HL-60 (cell line): ENCODE measurements at regions not wholly inside any gene's neighbourhood (a gene's known extent, or its start where the extent isn't known, plus 50 kb on each side); places are given as distances from the start of the nearest gene placed in this dataset.

ENCODE experiments used
- TF ChIP-seq, protein P1 (sequence below): IDR thresholded peaks from one replicate; pipeline ENCODE4 v1.5.1; 2011; ENCODE audit warnings: low read length, control low read depth, inconsistent platforms; ENCODE audit not compliant: insufficient read depth
- TF ChIP-seq, protein P2 (sequence below): IDR thresholded peaks from 2 replicates; pipeline ENCODE4 v1.6.1; 2012; ENCODE audit warnings: low read depth; ENCODE audit not compliant: insufficient replicate concordance

DNA sequence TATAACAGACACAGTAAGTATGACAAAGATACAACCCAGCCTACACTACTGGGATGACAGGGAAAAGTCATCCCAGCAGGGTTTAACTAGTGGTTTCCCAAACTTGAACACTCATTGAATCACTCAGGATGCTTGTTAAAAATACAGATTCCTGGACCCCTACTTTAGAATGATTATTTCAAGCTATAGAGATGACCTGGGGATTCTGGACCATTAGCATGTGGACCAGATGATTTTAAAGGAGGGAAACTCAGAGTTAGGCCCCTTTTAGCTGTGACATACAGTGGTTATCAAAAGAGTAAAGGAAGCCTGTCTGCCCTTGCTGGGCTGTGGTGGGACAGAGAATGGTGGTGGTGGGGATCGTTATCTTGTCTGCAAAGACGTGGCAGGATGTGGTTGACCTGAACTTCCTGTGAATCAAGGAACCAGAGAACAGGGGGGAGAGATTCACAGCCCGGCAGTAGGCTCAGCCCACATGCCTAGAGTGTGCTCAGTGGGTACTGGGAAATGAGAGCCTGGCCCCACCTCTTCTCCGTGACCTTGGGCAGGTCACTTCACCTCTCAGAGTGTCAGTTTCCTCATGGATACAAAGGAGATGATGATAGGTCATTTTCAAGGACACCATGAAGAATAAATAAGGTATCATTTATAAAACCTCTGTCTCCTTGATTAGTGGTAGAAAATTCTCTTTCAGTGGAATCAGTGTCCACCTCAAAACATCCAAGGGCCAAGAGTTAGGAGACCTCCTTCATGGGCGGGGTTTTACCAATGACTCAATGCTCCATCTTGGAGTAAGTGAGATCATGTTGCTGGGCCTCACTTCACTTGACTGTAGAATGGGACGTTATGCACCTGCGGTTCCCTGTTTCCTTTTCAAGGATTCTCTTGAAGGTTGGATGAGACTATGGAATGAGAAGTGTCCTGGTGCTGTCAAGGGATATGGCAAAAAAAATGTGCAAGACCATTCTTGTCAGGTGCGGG is 306.5 kb downstream of the RPLP1 start:
- TF ChIP-seq, protein P1, sequence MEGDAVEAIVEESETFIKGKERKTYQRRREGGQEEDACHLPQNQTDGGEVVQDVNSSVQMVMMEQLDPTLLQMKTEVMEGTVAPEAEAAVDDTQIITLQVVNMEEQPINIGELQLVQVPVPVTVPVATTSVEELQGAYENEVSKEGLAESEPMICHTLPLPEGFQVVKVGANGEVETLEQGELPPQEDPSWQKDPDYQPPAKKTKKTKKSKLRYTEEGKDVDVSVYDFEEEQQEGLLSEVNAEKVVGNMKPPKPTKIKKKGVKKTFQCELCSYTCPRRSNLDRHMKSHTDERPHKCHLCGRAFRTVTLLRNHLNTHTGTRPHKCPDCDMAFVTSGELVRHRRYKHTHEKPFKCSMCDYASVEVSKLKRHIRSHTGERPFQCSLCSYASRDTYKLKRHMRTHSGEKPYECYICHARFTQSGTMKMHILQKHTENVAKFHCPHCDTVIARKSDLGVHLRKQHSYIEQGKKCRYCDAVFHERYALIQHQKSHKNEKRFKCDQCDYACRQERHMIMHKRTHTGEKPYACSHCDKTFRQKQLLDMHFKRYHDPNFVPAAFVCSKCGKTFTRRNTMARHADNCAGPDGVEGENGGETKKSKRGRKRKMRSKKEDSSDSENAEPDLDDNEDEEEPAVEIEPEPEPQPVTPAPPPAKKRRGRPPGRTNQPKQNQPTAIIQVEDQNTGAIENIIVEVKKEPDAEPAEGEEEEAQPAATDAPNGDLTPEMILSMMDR = no peak
- TF ChIP-seq, protein P2, sequence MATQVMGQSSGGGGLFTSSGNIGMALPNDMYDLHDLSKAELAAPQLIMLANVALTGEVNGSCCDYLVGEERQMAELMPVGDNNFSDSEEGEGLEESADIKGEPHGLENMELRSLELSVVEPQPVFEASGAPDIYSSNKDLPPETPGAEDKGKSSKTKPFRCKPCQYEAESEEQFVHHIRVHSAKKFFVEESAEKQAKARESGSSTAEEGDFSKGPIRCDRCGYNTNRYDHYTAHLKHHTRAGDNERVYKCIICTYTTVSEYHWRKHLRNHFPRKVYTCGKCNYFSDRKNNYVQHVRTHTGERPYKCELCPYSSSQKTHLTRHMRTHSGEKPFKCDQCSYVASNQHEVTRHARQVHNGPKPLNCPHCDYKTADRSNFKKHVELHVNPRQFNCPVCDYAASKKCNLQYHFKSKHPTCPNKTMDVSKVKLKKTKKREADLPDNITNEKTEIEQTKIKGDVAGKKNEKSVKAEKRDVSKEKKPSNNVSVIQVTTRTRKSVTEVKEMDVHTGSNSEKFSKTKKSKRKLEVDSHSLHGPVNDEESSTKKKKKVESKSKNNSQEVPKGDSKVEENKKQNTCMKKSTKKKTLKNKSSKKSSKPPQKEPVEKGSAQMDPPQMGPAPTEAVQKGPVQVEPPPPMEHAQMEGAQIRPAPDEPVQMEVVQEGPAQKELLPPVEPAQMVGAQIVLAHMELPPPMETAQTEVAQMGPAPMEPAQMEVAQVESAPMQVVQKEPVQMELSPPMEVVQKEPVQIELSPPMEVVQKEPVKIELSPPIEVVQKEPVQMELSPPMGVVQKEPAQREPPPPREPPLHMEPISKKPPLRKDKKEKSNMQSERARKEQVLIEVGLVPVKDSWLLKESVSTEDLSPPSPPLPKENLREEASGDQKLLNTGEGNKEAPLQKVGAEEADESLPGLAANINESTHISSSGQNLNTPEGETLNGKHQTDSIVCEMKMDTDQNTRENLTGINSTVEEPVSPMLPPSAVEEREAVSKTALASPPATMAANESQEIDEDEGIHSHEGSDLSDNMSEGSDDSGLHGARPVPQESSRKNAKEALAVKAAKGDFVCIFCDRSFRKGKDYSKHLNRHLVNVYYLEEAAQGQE = no peak
